Heart left ventricle (tissue), 13 donors: ENCODE measurements at regions not wholly inside any gene's neighbourhood (a gene's known extent, or its start where the extent isn't known, plus 50 kb on each side); places are given as distances from the start of the nearest gene placed in this dataset.

ENCODE experiments used
- CTCF ChIP-seq, 12 donors: fragments of 200-600 bp; sonication (generic) in 4 of 12; IDR thresholded peaks; one replicate each; pipeline versions ENCODE4 v1.5.0 to v1.8.0; 2018 to 2022; ENCODE audit warnings: antibody characterized with exemption in 12 of 12, mild to moderate bottlenecking in 5 of 12
- POLR2A ChIP-seq, 2 donors: fragments of 450-650 bp; IDR thresholded peaks; one replicate each; pipeline ENCODE4 v1.6.1; 2017; ENCODE audit warnings: antibody characterized with exemption in 2 of 2, mild to moderate bottlenecking in 2 of 2, moderate library complexity in 2 of 2
- donor health status: ischemic (EF 13 %, LVEDD 7.1; RV severe dilation, severe dysfunction).
- donor health status: DM: no; HTN: yes; CAD: no.
- donor health status: DM: no; HTN: no; CAD: no.
- donor health status: ischemic (EF 25% LVEDD 6.9; RV normal size, moderate dysfunction).
- donor health status: ischemic (EF 25% LVEDD 5.7; RV mildly dilated, moderate dysfunction).
- donor health status: ischemic (EF 35%, LVEDD 5.7; RV mildly dilated, moderate dysfunction).
- donor health status: nonischemic (EF 11% LVEDD 7.7; RV severe dilation, severe dysfunction).
- donor health status: DM: yes; HTN: yes; CAD: no.
- donor health status: PGD.
- donor health status: ischemic (EF 29% LVEDD 5.4; RV normal size, mild dysfunction).
- donor health status: nonischemic (EF 23%, LVEDD 6.1; RV moderate dilation, normal function).

DNA sequence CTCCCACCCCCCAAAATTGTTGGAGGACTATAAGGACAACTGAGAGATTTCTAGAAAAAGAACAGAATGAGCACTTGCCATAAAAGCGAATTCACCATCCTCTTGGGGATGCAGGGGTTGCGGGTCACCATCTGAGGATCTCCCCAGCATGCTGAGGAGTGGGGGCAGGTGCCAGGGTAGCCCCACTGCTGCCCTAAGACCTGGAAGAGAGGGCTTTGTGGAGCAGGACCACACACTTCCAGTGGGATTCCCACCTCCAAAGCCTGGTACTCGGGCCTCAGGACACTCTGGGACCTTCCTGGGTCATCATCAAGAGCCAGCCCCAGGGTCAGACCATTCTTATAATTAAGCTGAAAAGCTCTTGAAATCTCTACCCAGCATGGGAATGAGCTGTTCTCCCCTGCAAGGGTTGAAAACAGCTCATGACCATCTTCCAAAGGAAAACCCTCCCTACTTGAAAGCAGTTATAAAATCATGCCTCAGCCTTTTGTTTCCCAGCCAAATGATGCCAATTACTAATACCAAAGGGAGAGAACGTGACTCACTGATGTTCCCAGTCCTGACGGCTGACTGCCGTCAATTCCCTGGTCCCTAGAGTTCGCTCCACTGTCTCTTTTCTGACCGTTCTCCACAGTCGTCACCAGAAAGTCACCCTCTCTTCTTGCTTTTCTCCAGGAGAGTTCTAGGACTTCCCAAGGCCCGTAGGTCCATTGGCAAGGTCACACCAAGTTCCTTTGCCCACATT lies 76.8 kb upstream of the CREB3L1 start:
- no peak for TF ChIP-seq CTCF (IDR thresholded peaks at IDR 0.05)
- TF ChIP-seq POLR2A (IDR thresholded peaks at IDR 0.05), result no peak
